ENCODE measurements at regions not wholly inside any gene's neighbourhood (a gene's known extent, or its start where the extent isn't known, plus 50 kb on each side); places are given as distances from the start of the nearest gene placed in this dataset.

GRCh38 chr9:18361646-18362045 is 112.3 kb upstream of the ADAMTSL1 start:
- no peaks in the 10 kb centered on the region for H3K9me3 ChIP-seq (ENCODE audit: control insufficient read depth, low read depth, low read length)
- no peak overlapping the region for H3K27ac ChIP-seq (ENCODE audit: low read length)
- H3K36me3 ChIP-seq (ENCODE audit: control insufficient read depth, low read depth, low read length) = no peaks in the 10 kb centered on the region
- no peak overlapping the region for H3K4me3 ChIP-seq (ENCODE audit: low read length)
- no peak overlapping the region for H3K9ac ChIP-seq (ENCODE audit: low read length)
- H3K4me1 ChIP-seq (ENCODE audit: control insufficient read depth, low read depth, low read length) = no peaks in the 10 kb centered on the region
- no peaks in the 10 kb centered on the region for H3K27me3 ChIP-seq (ENCODE audit: control insufficient read depth, insufficient read depth, low read length)

DNA sequence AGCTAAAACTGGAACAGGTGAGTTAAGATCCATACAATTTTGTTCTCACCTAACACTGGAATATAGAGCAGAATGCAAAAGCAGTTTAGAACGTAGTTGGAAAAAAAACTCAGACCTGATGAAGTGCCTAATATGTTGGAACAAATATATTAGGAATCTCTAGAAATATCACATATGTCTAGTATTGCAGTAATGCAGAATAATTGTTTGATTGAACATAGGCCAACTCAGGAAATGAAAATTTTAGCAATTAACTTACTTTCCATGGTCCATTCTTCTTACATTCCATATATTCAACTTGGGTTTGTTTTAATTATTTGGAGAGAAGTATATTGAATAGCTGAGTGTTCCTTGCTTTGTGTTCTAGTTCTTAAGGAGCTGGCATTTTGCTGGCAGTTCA is 111.8 kb upstream of the ADAMTSL1 start:
- no peaks in the 10 kb centered on the region for H3K27me3 ChIP-seq (ENCODE audit: control insufficient read depth, insufficient read depth, low read length)
- no peaks in the 10 kb centered on the region for H3K4me1 ChIP-seq (ENCODE audit: control insufficient read depth, low read depth, low read length)
- no peaks in the 10 kb centered on the region for H3K36me3 ChIP-seq (ENCODE audit: control insufficient read depth, low read depth, low read length)
- no peak overlapping the region for H3K27ac ChIP-seq (ENCODE audit: low read length)
- H3K9me3 ChIP-seq (ENCODE audit: control insufficient read depth, low read depth, low read length) = no peaks in the 10 kb centered on the region
- H3K9ac ChIP-seq (ENCODE audit: low read length) = no peak overlapping the region
- no peak overlapping the region for H3K4me3 ChIP-seq (ENCODE audit: low read length)

DNA sequence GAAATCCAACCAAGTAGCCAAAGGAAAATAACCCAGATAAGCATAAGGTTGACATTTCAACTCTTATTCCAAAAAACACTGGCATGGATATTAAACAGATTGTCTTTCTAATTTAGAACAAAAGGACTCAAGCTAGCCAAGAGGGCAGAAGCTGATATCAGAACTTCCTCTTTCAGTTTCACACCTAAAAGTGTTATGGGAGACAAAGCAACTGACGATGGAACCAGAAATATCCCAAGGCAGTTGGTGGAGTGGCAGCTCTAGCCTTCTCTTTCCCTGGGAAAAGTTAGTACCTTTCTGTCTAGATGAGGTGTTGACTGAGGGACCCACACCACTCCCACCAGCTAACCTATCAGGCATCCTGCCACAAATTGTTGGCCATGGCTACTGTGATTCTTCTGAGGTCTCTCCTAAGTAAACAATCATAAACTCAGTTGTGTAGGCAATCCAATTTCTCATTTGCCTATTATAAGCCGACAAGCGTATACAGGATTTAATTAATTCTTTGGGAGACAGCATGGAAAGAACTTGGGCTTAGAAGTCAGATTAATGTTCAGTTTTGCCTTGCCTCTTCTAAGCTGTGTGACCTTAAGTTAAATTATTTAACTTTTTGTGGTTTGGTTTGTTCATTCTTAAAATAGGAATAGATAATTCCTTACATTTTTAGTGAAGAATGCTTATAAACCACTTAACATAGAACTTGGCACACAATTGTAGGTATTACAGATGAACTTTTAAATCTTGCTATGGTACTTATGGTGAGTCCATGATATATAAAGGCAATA is 110.9 kb upstream of the ADAMTSL1 start:
- Histone ChIP-seq H3K4me3 (ENCODE audit: low read length) (no peak overlapping the region), H3K9me3 (ENCODE audit: control insufficient read depth, low read depth, low read length) (no peaks in the 10 kb centered on the region), H3K27ac (ENCODE audit: low read length) (no peak overlapping the region), H3K4me1 (ENCODE audit: control insufficient read depth, low read depth, low read length) (no peaks in the 10 kb centered on the region), H3K9ac (ENCODE audit: low read length) (no peak overlapping the region), H3K36me3 (ENCODE audit: control insufficient read depth, low read depth, low read length) (no peaks in the 10 kb centered on the region), H3K27me3 (ENCODE audit: control insufficient read depth, insufficient read depth, low read length) (no peaks in the 10 kb centered on the region)

GRCh38 chr9:18365651-18366050 is 108.3 kb upstream of the ADAMTSL1 start:
- no peaks in the 10 kb centered on the region for H3K4me1 ChIP-seq (ENCODE audit: control insufficient read depth, low read depth, low read length)
- H3K9ac ChIP-seq (ENCODE audit: low read length) = no peak overlapping the region
- H3K27me3 ChIP-seq (ENCODE audit: control insufficient read depth, insufficient read depth, low read length) = no peaks in the 10 kb centered on the region
- H3K27ac ChIP-seq (ENCODE audit: low read length) = no peak overlapping the region
- no peaks in the 10 kb centered on the region for H3K36me3 ChIP-seq (ENCODE audit: control insufficient read depth, low read depth, low read length)
- no peaks in the 10 kb centered on the region for H3K9me3 ChIP-seq (ENCODE audit: control insufficient read depth, low read depth, low read length)
- H3K4me3 ChIP-seq (ENCODE audit: low read length) = no peak overlapping the region

GRCh38 chr9:18366184-18366583 is 107.8 kb upstream of the ADAMTSL1 start:
- Histone ChIP-seq H3K9ac (ENCODE audit: low read length) (no peak overlapping the region), H3K36me3 (ENCODE audit: control insufficient read depth, low read depth, low read length) (no peaks in the 10 kb centered on the region), H3K4me1 (ENCODE audit: control insufficient read depth, low read depth, low read length) (no peaks in the 10 kb centered on the region), H3K27me3 (ENCODE audit: control insufficient read depth, insufficient read depth, low read length) (no peaks in the 10 kb centered on the region), H3K9me3 (ENCODE audit: control insufficient read depth, low read depth, low read length) (no peaks in the 10 kb centered on the region), H3K4me3 (ENCODE audit: low read length) (no peak overlapping the region), H3K27ac (ENCODE audit: low read length) (no peak overlapping the region)

DNA sequence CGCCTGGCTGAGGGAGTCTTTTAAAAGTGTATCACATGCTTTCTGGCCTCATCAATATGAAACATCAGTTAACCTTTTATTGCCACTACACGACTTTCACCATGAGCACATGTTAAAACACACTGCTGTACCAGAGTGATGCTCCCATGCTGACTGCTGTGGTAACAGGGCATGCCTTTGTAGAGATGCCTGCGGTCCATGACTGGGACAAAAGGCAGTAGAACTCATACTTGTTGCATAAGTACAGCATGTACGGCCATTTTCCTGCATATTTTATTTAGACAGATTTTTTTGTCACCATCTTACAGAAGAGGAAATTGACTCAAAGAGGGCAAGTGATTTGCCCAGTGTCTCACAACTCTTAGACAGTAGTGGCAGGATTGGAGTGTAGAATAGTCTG is 105.7 kb upstream of the ADAMTSL1 start:
- Histone ChIP-seq H3K9me3 (ENCODE audit: control insufficient read depth, low read depth, low read length) (no peaks in the 10 kb centered on the region), H3K36me3 (ENCODE audit: control insufficient read depth, low read depth, low read length) (no peaks in the 10 kb centered on the region), H3K27me3 (ENCODE audit: control insufficient read depth, insufficient read depth, low read length) (no peaks in the 10 kb centered on the region), H3K9ac (ENCODE audit: low read length) (no peak overlapping the region), H3K4me3 (ENCODE audit: low read length) (no peak overlapping the region), H3K27ac (ENCODE audit: low read length) (no peak overlapping the region), H3K4me1 (ENCODE audit: control insufficient read depth, low read depth, low read length) (no peaks in the 10 kb centered on the region)

- no peaks in the 10 kb centered on the region for H3K9me3 ChIP-seq (ENCODE audit: control insufficient read depth, low read depth, low read length)
- no peak overlapping the region for H3K9ac ChIP-seq (ENCODE audit: low read length)
- no peaks in the 10 kb centered on the region for H3K27me3 ChIP-seq (ENCODE audit: control insufficient read depth, insufficient read depth, low read length)
- H3K4me3 ChIP-seq (ENCODE audit: low read length) = no peak overlapping the region
- H3K27ac ChIP-seq (ENCODE audit: low read length) = no peak overlapping the region
- H3K4me1 ChIP-seq (ENCODE audit: control insufficient read depth, low read depth, low read length) = no peaks in the 10 kb centered on the region
- H3K36me3 ChIP-seq (ENCODE audit: control insufficient read depth, low read depth, low read length) = no peaks in the 10 kb centered on the region
These were observed 102.8 kb upstream of the ADAMTSL1 start for GRCh38 chr9:18371141-18371540.

DNA sequence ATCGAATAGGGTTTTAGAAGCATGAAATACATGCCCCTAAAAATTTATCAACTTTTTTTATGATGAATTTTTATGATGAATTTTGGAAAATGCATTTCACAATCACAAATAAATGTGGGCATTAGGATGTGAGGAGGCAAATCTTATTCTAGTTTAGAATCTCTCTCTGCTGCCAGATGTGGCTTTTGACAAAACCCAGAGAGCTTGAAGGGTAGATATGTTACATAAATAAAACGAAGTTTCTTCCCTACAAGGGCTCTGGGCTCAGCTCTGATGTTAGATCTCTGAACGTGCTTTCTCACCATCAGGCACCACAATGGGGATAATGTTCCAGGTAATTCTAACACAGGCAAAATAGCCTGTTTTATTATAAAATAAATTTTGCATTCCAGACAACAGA is 102.3 kb upstream of the ADAMTSL1 start:
- H3K4me1 ChIP-seq (ENCODE audit: control insufficient read depth, low read depth, low read length) = no peaks in the 10 kb centered on the region
- no peaks in the 10 kb centered on the region for H3K27me3 ChIP-seq (ENCODE audit: control insufficient read depth, insufficient read depth, low read length)
- no peak overlapping the region for H3K9ac ChIP-seq (ENCODE audit: low read length)
- no peaks in the 10 kb centered on the region for H3K36me3 ChIP-seq (ENCODE audit: control insufficient read depth, low read depth, low read length)
- H3K4me3 ChIP-seq (ENCODE audit: low read length) = no peak overlapping the region
- H3K9me3 ChIP-seq (ENCODE audit: control insufficient read depth, low read depth, low read length) = no peaks in the 10 kb centered on the region
- H3K27ac ChIP-seq (ENCODE audit: low read length) = no peak overlapping the region

- no peaks in the 10 kb centered on the region for H3K27me3 ChIP-seq (ENCODE audit: control insufficient read depth, insufficient read depth, low read length)
- no peak overlapping the region for H3K4me3 ChIP-seq (ENCODE audit: low read length)
- no peak overlapping the region for H3K9ac ChIP-seq (ENCODE audit: low read length)
- no peak overlapping the region for H3K27ac ChIP-seq (ENCODE audit: low read length)
- H3K9me3 ChIP-seq (ENCODE audit: control insufficient read depth, low read depth, low read length) = no peaks in the 10 kb centered on the region
- H3K4me1 ChIP-seq (ENCODE audit: control insufficient read depth, low read depth, low read length) = peaks cover 10% of the 10 kb centered on the region
- no peaks in the 10 kb centered on the region for H3K36me3 ChIP-seq (ENCODE audit: control insufficient read depth, low read depth, low read length)
These were observed 94.7 kb upstream of the ADAMTSL1 start for GRCh38 chr9:18379073-18379811.

- no peak overlapping the region for H3K4me3 ChIP-seq (ENCODE audit: low read length)
- no peak overlapping the region for H3K9ac ChIP-seq (ENCODE audit: low read length)
- H3K27me3 ChIP-seq (ENCODE audit: control insufficient read depth, insufficient read depth, low read length) = no peaks in the 10 kb centered on the region
These were observed 91.7 kb upstream of the ADAMTSL1 start for GRCh38 chr9:18382243-18382642.

DNA sequence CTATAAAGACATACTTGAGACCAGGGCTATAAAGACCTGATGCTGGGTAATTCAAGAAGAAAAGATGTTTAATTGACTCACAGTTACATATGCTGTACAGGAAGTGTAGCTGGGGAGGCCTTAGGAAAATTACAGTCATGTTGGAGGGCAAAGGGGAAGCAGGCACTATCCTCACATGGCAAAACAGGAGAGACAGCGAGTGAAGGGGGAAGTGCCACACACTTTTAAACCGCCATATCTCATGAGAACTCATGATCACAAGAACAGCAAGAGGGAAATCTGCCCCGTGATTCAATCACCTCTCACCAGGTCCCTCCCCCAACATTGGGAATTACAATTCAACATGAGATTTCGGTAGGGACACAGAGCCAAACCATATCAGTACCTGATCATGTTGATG is 89.9 kb upstream of the ADAMTSL1 start:
- no peak overlapping the region for H3K27ac ChIP-seq (ENCODE audit: low read length)
- no peak overlapping the region for H3K4me3 ChIP-seq (ENCODE audit: low read length)
- peaks cover 10% of the 10 kb centered on the region for H3K4me1 ChIP-seq (ENCODE audit: control insufficient read depth, low read depth, low read length)
- no peaks in the 10 kb centered on the region for H3K36me3 ChIP-seq (ENCODE audit: control insufficient read depth, low read depth, low read length)
- H3K27me3 ChIP-seq (ENCODE audit: control insufficient read depth, insufficient read depth, low read length) = no peaks in the 10 kb centered on the region
- H3K9ac ChIP-seq (ENCODE audit: low read length) = no peak overlapping the region
- H3K9me3 ChIP-seq (ENCODE audit: control insufficient read depth, low read depth, low read length) = no peaks in the 10 kb centered on the region

More at GRCh38 chr9:18382243-18382642, 91.7 kb upstream of the ADAMTSL1 start:
- H3K4me1 ChIP-seq (ENCODE audit: control insufficient read depth, low read depth, low read length) = peaks cover 10% of the 10 kb centered on the region
- no peaks in the 10 kb centered on the region for H3K9me3 ChIP-seq (ENCODE audit: control insufficient read depth, low read depth, low read length)
- no peaks in the 10 kb centered on the region for H3K36me3 ChIP-seq (ENCODE audit: control insufficient read depth, low read depth, low read length)
- H3K27ac ChIP-seq (ENCODE audit: low read length) = no peak overlapping the region
